ENCODE measurements at regions not wholly inside any gene's neighbourhood (a gene's known extent, or its start where the extent isn't known, plus 50 kb on each side); places are given as distances from the start of the nearest gene placed in this dataset.
A peak's percentile ranks its signal among the peaks of the same experiment; 100 is the strongest.

DNA sequence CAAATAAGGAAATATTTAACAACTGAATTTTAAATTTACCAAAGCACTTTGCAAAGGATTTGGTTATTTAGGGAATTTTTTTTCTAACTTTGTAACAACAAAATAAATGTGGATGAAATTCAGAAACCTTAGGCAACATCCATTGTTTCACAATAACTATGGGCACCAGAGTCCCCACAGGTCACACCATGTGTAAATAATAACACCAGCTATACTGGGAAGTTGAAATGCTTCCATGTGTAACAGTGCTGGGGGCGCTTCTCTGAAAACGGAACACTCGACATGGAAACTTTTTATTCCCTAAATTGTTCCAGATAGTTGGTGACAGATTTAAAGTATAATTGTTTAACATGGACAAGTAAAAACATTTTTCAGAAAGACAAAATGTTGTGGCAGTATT, 818.6 kb downstream of the TNS3 start:
- no peak for DNase-seq (ENCODE audit: low read depth, low spot score)

DNA sequence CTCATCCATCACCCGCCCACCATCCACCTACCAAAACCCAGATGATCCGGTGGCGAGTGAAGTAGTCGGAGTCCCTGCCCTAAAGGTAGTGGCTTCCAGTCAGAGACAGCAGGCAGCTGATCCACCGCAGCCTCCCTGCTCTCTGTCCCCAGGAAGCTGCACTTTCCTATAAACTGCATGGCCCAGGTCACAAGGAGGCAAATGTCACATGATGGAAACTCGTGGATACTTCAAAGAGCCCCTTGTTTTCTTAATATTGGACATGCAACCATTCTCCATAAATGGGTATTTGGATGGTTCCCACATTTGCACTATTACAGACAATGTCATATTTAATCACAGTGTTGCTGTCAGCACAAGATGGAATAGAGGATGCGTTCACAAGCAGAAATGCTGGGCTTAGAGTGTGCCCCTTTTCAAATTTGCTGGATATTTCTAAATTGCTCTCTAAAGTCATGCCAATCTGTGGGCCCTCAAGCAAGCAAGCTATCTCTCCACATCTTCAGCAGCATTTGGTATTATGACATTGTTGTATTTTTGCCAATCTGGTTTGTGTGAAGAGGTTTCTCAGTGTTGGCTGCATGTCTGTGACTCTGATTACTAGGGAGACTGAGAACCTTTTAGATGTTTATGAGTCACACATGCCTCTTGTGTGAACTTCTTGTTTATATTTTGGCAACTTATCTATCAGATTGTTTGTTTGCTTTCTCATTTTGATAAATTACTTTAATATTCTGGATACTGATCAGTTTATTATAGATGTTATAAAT, 822.0 kb downstream of the TNS3 start:
- DNase-seq (ENCODE audit: low read depth, low spot score) = no peak

DNA sequence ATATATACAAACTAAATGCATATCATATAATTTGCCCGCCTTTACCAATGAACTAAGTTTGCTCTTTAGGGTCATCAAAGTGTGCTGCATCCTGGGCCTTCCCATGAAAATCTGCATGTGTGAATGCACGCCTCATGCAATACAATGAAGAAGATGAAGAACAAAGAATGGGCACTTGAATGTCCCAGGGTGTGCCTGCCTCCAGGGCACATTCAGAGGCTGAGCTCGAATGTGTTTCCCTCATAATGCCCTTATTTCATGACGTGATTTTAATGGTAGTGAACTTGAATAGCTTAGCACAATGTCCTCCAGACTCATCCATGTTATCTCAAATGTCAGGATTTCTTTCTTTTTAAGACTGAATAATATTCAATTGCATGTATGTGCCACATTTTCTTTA, 824.9 kb downstream of the TNS3 start:
- no peak for DNase-seq (ENCODE audit: low read depth, low spot score)

DNA sequence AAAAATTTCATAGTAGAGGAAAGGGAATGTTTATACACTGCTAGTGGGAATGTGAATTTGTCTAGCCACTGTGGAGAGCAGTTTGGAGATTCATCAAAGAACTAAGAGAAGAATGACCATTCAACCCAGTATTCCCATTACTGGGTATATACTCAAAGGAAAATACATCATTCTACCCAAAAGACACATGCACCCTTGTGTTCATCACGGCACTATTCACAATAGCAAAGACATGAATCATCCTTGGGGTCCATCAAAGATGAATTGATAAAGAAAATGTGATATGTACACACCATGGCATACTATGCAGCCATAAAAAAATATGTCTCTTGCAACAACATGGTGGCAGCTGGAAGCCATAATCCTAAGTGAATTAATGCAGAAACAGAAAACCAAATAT, 825.7 kb downstream of the TNS3 start:
- DNase-seq (ENCODE audit: low read depth, low spot score) = no peak

DNA sequence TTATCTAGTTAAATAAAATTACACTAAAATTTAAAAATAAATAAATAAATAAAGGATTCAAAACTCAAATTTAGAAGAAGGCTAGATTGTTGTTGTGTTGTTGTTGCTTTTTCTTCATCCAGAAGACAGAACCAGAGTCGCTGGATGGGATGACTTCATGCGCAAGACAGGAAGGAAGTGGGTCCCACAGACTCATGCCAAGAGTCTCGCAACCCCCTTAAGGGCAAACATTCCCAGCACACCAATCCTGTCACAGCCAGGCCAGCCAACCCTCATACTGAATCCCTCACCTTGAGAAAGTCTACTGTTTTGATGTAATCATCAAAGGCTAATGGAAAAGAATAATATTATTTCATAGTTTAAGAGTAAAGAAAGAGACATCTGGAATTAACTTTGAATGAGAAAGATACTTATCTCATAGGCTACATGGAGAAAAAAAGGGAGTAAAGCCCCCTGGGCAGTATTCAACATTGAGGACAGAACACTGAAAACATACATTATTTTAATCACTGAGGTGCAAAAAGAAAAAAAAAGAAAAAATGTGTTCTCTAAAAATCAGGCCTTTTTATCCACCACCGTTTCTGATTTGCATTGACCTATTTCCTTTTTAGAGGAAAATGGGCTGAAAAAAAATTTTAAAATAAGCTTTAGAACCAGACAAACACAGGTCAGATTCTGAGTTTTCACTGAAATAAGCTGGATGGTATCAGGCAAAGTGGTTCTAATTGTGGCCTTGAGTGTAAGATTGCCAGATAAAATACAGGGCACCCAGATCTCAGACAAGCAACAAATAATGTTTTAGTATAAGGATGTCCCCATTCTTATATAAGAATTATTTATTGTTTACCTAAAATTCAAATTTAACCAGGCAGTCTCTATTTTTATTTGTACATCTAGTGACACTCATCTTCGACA, 826.5 kb downstream of the TNS3 start:
- DNase-seq (ENCODE audit: low read depth, low spot score) = no peak

DNA sequence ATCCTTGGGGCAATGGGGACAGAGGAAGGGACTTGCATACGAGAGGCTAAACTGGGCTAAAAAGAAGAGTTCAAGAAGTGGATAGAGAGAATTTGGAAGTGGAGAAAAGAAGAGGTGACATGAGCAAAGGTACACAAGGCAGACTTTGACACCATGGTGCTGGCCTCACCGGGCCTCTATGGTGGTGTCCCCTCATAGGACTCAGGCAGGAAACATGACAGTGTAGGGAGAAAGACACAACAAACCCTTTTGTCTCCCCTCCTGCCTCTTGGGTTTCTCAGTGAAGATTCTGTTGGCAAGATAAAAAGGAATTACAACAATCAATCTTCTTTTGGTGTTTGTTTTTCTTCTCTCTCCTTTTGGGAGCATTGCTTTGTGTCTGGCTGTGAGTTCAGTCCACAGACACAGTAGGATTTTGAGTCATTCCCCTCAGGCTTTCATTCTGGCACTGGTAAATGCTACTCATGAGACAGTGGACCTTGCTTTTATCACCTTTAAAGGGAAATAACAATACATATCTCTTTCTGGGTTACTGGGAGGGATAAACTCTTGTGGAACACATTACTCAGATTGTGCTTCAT, 827.7 kb downstream of the TNS3 start:
- peak; percentile 41 for DNase-seq (ENCODE audit: low read depth, low spot score)

DNA sequence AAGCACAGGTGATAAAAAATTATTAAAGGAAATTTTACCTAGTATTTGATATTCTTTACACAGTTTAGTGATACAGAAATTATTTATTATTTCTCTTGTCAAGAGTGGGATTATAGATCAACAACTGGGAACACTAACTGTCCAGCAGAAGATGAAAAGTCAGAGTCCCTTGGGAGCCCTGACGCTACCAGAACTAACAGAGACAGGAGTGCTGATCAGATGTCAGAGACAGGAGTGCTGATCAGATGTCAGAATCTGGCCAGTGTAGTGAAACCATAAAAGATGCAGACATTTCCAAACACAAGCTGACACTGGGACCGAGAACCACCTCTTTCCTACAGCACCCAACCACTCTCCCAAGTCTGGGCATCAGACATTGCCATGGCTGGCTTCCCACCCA, 828.2 kb downstream of the TNS3 start:
- no peak for DNase-seq (ENCODE audit: low read depth, low spot score)

DNA sequence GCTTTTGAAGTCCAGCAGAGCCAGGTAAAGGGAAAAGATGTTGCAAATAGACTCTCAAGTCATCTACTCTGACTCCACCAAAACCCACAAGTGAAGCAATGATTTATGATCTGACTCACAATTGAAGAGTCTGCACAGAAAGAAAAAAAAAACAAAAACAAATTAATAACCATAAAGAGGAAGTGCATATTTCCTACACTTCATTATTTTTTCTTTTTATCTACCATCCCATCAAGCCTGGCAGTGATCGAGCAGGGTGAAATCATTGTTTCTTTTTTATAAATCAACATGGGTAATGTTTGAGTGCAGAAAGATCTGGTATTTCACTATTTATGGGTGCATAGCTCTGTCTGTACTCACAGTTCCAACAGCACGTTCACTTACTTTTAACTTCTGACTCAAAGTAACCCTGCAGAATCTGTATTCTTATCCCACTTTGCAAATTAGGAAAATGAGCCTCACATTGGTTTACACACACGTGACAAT, 829.0 kb downstream of the TNS3 start:
- peak; percentile 32 for DNase-seq (ENCODE audit: low read depth, low spot score)

DNA sequence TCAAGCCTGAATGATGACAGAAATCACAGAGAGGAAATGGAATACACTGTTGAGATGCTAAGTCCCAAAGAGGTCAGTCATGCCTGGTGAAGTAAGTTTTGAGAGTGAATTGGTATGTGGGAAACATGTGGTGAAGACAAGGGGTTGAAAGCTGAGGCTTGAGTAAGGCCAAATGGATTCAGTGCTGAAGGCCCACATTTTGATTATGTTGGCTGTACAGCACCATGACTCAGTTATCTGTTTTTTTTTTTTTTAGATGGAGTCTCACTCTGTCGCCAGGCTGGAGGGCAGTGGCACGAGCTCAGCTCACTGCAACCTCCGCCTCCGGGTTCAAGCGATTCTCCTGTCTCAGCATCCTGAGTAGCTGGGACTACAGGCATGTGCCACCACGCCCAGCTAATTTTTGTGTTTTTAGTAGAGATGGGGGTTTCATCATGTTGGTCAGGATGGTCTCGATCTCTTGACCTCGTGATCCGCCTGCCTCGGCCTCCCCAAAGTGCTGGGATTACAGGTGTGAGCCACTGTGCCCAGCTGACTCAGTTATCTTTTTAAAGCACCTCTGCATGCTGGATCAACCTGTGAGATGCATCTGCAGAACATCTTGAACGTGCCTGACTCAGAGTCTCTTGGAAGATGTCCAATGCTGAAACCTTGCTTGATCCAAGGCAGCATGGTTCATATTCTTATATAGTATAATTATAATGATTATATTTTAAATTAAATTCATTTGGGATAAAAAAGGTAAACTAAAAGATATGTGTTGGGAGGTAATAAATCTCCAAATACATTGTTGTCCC, 829.8 kb downstream of the TNS3 start:
- peak; percentile 20 for DNase-seq (ENCODE audit: low read depth, low spot score)

DNA sequence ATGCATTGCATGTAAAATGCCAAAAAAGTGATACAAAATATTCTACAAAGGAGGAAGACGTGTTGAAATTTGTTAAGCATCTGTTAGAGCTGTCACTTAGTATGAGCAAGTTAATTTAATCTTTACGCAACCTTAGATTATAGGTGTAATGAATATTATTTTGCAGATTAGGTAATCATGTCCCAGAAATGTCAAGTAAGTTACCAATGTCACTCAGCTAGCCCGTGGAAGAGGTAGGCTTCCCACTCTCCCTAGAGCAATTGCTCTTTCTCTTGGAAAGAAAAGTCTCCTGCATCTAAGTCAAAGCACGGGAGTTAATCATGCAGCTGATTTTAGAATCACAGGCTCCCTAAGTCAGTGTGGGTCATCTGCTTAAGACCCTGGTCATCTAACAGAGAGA, 830.4 kb upstream of the IGFBP3 start:
- DNase-seq (ENCODE audit: low read depth, low spot score) = no peak

DNA sequence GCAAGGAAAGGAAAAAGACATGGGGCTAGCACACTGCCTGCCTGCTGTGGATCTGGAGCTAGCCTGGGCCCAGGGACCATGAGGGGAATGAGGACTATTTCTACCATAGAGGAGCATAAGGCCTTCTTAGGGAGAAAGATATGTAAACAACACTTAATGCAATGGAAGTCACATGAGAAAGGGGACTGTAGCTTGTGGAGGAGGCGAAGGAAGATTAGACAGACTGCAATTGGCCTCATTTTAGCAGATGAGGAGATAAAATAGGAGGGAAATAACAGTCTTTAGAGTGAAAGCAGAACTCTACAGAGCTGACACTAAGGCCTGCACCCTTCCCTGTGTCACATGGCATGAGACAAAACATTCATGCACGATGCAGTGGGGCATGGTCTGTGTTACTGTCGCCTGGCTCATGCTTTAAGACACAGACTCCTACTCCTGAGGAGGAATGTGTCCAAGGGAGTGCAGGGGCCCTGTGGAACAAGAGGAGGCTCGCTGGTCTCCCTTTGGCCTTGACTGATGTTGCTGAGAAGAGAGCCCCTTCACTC, 829.3 kb upstream of the IGFBP3 start:
- DNase-seq (ENCODE audit: low read depth, low spot score) = no peak

DNA sequence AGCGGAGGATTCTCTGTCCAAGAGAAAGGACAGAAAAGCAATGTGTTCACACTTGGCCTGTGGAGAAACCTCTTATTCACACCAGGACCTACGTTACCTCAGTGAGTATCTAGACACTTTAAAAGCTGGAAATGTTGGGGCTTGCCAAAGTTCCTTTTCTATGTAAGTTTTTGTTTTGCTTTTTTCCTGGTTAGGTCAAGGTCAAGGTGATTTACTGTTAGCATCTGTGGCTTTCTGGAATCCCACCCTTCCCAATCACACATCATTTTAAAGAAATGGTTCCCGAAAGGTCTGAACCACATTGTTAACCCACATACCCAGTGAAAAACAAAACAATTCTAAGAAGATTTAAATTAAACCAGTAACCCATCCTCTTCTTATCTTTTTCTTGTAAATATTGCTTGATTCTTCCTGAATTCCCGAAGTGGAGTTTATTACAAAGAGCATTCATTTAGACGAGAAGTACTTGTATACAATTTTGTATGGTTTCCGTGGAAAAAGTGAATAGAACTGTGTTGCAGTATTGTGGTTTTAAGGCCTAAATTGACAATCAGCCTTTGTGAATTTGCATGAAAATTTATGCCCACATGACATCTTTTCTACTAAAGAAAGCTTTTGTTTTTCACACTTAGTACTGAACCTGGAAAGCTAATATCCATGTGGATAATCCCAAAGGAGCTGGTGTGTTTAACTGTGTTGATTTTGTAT, 827.0 kb upstream of the IGFBP3 start:
- DNase-seq (ENCODE audit: low read depth, low spot score) = no peak

DNA sequence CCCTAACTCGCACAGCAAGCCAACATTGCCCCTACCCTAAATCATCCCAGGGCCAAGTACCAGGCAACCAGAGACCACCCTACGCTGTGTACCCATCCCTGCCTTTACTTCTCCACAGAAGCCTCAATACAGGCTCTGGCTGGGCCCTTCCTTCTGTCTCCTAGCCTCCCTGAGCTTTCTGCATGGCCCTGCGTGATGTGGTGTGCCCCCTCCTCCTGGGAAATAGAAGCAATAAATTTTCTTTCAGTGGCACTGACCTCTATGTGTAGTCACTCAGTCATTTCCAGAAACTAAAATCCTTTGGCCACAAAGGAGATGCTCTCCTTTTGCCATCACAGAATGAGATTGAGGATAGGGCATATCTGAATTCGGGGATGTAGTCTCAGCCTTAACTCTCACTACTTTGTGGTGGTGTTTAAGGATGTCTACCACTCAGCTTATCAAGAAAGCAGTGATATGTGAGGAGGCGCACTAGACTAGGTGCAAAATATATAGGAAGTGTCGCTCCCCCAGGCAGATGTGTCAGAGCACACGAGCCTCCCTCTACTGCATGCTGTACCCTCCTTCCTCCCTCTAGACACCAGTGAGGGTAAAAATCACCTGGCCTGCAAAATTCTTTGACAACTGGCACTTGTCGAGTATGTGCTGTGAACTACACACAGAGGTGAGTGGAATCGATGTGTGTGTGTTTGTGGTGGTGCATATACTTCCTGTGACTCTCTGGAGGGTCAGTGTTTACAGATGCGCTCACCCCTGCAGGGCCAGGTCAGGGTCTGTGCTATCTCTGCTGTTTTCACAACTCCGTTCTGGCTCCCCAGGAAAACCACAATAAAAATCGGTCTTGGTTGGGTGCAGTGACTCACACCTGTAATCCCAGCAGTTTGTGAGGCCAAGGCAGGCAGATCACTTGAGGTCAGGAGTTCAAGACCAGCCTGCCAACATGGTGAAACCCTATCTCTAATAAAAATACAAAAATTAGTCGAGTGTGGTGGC, 825.9 kb upstream of the IGFBP3 start:
- no peak for DNase-seq (ENCODE audit: low read depth, low spot score)

DNA sequence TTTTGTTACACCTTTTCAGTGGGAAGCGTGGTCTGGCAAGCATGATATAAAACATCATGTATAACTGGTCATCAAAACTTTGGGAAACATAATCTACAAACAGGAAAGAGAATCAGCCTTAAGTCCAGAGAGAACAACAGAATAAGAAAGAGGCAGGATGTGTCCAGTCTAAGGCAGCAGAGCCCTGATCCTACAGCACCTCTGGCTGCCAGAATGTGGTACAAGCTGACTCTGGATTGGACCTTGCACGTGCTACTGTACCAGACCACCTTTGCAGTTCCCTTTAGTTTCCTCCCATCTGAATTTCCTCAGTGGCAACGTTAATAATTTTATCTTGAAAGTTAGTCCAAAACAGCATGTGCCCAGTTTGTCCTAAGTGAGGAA, 824.6 kb upstream of the IGFBP3 start:
- DNase-seq (ENCODE audit: low read depth, low spot score) = no peak

DNA sequence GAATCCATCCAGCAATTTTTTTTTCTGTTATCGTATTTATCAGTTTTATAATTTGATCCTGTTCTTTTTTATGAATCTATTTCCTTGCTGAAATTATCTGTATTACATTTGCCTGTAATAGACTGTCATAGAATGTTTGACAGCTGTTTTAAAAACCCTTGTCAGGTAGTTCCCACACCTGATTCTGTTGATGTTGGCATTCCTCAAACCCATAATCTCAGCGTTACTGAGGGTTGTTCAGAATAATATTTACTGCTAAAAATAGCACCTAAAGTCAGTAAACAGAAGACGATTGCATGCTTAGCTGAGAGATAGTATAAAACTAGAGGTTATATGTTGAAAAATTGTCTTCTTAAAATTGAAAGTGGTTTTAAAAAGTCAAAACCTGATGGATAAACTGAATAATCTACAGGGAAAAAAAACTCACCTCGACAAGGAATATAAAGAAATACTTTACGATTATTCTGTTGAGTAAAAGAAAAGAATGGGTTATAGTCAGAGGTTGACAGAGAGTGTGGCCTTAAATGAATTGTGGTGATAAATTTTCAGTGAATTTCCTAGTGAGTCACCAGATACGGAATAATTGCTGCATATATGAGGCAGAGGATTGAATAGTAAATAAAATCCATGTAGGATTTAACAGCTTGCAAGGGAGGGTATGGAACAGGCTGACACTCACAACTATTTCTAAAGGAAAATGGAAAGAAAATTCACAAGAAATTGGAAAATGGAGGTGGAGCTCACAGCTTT, 824.1 kb upstream of the IGFBP3 start:
- no peak for DNase-seq (ENCODE audit: low read depth, low spot score)

DNA sequence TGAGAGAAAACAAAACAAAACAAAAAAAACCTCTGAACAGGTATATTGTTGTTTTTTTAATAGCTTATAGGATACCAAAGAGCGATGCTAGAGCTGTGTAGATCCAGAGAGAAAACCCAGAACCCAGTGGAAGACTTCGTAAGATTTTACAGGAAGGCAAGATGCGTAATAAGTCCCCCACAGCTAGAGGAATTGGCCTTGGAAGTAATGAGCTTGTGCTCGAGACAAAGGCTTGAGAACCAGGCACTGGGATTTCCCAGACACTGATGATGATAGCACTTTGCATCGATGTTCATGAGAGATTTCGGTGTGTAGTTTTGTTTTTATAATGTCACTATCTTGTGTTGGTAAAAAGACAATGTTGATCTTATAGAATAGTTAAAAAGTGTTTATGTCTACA, 821.5 kb upstream of the IGFBP3 start:
- DNase-seq (ENCODE audit: low read depth, low spot score) = no peak

DNA sequence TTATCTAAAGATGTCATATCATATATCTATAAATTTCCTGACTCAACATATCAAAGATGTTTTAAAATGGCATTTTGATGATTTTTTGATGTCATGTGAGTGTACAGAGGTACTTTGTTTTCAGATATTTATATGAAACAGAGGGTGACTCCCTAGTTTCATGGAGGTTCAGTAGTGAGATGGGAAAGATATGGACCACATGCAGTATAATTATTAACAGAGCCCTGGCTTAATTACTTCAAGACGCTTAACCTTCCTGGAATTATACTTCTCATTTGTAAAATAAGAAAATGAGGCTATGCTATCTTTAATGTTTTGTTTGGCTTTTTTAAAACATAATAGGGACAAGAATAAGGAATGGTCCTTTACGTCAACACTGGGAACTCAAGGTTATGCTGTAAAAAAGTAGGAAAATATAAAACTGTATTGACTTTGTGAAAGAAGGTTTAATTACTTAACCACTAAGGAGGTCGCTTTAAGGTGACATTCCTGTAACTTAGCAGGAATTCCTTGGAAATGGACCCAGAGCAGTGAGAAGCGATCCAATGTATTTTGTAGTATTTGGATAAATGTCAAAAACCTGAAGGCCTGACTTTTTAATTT, 821.0 kb upstream of the IGFBP3 start:
- DNase-seq (ENCODE audit: low read depth, low spot score) = no peak

DNA sequence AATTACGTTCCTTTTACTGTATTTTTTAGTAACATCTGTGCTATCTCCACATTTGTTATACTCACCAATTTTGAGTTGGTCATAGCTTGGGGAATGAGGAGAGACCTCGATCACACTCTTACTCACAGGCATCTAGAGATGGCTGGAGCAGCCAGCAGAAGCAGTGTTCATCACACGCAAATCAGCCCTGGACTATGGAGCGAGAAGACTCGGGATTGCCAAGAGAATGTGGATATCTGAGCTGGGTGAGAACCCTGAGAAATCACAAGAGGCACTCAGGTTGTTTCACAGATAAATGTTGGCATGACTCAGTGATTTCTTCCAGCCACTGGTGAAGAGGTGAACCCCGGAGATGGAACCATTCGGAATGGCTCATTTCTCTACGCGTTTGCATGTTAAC, 820.1 kb upstream of the IGFBP3 start:
- DNase-seq (ENCODE audit: low read depth, low spot score) = no peak

Data from pulmonary artery endothelial cell (primary cell).